ENCODE measurements at regions not wholly inside any gene's neighbourhood (a gene's known extent, or its start where the extent isn't known, plus 50 kb on each side); places are given as distances from the start of the nearest gene placed in this dataset.

- ATAC-seq, result peak; percentile 95
Observed at GRCh38 chr3:38992117-38992760, 59.5 kb downstream of the SCN11A start.

GRCh38 chr3:38990621-38991020 lies 61.1 kb downstream of the SCN11A start:
- ATAC-seq, result no peak
- TF ChIP-seq TSHZ2 (CRISPR knock-in tag; IDR thresholded peaks at IDR 0.05), result no peak
- no peak for TF ChIP-seq ZNF70 (CRISPR knock-in tag; IDR thresholded peaks at IDR 0.05)
- no peak for TF ChIP-seq TCF4 (CRISPR knock-in tag; IDR thresholded peaks at IDR 0.05; ENCODE audit: borderline replicate concordance)
- TF ChIP-seq CSRNP3 (CRISPR knock-in tag; IDR thresholded peaks at IDR 0.05), result no peak
- no peak for TF ChIP-seq CSDC2 (CRISPR knock-in tag; IDR thresholded peaks at IDR 0.05)

More at GRCh38 chr3:38992117-38992760, 59.5 kb downstream of the SCN11A start:
- TF ChIP-seq CREB5 (CRISPR knock-in tag; IDR thresholded peaks at IDR 0.05; ENCODE audit: low read depth), result 0 out of 2 replicates have a peak, but pooled peaks have one; percentile 65
- no peak for TF ChIP-seq TSHZ2 (CRISPR knock-in tag; IDR thresholded peaks at IDR 0.05)
- TF ChIP-seq ZFP3 (CRISPR knock-in tag; IDR thresholded peaks at IDR 0.05), result no peak
- TF ChIP-seq ZFP30 (CRISPR knock-in tag; IDR thresholded peaks at IDR 0.05), result no peak
- TF ChIP-seq TOX (CRISPR knock-in tag; IDR thresholded peaks at IDR 0.05; ENCODE audit: borderline replicate concordance), result no peak
- no peak for TF ChIP-seq GLIS3 (CRISPR knock-in tag; IDR thresholded peaks at IDR 0.05)
- TF ChIP-seq ISL1 (CRISPR knock-in tag; IDR thresholded peaks at IDR 0.05), result peak; percentile 82
- TF ChIP-seq CSDC2 (CRISPR knock-in tag; IDR thresholded peaks at IDR 0.05), result no peak
- no peak for TF ChIP-seq TCF4 (CRISPR knock-in tag; IDR thresholded peaks at IDR 0.05; ENCODE audit: borderline replicate concordance)
- TF ChIP-seq ARNTL (CRISPR knock-in tag; IDR thresholded peaks at IDR 0.05; ENCODE audit: borderline replicate concordance, low read depth), result no peak
- no peak for TF ChIP-seq ZNF8 (CRISPR knock-in tag; IDR thresholded peaks at IDR 0.05)

GRCh38 chr3:38989917-38990510 lies 61.7 kb downstream of the SCN11A start:
- ATAC-seq, result no peak
- TF ChIP-seq TSHZ2 (CRISPR knock-in tag; IDR thresholded peaks at IDR 0.05), result no peak
- TF ChIP-seq TOX (CRISPR knock-in tag; IDR thresholded peaks at IDR 0.05; ENCODE audit: borderline replicate concordance), result no peak
- no peak for TF ChIP-seq ZFP3 (CRISPR knock-in tag; IDR thresholded peaks at IDR 0.05)
- TF ChIP-seq ZFP30 (CRISPR knock-in tag; IDR thresholded peaks at IDR 0.05), result no peak
- TF ChIP-seq PATZ1 (CRISPR knock-in tag; IDR thresholded peaks at IDR 0.05; ENCODE audit: borderline replicate concordance), result no peak
- no peak for TF ChIP-seq ZNF70 (CRISPR knock-in tag; IDR thresholded peaks at IDR 0.05)
- TF ChIP-seq ZC3H10 (CRISPR knock-in tag; IDR thresholded peaks at IDR 0.05), result no peak
- no peak for TF ChIP-seq POU6F1 (CRISPR knock-in tag; IDR thresholded peaks at IDR 0.05; ENCODE audit: borderline replicate concordance, low read depth)
- no peak for TF ChIP-seq CSRNP3 (CRISPR knock-in tag; IDR thresholded peaks at IDR 0.05)
- TF ChIP-seq GLIS3 (CRISPR knock-in tag; IDR thresholded peaks at IDR 0.05), result no peak
